H1 (cell line): ENCODE measurements at regions not wholly inside any gene's neighbourhood (a gene's known extent, or its start where the extent isn't known, plus 50 kb on each side); places are given as distances from the start of the nearest gene placed in this dataset.

Experiments
- CREB1 ChIP-seq: IDR thresholded peaks from 2 replicates; pipeline ENCODE4 v1.6.1; 2012; ENCODE audit warnings: inconsistent platforms
- ZNF274 ChIP-seq: IDR thresholded peaks from 2 replicates; pipeline ENCODE4 v1.7.0; 2012; ENCODE audit warnings: low read length, borderline replicate concordance; ENCODE audit errors: extremely low read depth

DNA sequence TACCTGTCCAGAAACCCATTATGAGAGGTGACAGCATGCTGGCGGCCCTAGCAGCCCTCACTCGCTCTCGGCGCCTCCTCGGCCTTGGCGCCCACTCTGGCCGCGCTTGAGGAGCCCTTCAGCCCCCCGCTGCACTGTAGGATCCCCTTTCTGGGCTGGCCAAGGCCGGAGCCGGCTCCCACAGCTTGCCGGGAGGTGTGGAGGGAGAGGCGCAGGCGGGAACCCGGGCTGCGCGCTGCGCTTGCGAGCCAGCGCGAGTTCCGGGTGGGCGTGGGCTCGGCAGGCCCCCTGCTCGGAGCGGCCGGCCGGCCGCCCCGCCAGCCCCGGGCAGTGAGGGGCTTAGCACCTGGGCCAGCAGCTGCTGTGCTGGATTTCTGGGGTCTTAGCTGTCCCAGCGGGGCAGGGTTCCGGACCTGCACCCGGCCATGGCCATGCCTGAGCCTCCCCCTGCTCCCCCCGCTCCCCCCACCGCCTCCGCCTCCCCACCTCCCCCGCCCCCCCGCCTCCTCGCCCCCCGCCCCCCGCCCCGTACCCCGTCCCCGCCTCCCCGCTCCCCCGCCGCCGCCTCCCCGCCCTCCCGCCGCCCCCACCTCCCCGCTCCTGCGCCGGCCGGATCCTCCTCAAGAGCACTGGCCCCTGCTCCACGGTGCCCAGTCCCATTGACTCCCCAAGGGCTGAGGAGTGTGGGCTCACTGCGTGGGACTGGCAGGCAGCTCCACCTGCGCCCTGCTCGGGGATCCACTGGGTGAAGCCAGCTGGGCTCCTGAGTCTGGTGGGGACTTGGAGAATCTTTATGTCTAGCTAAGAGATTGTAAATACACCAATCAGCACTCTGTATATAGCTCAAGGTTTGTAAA lies 163.1 kb downstream of the KLHL28 start:
- TF ChIP-seq CREB1, result no peak
- no peak for TF ChIP-seq ZNF274
